ENCODE measurements at regions not wholly inside any gene's neighbourhood (a gene's known extent, or its start where the extent isn't known, plus 50 kb on each side); places are given as distances from the start of the nearest gene placed in this dataset.
A peak's percentile ranks its signal among the peaks of the same experiment; 100 is the strongest.

GRCh38 chr2:19548116-19548515, 189.7 kb upstream of the OSR1 start:
- no peak for DNase-seq (ENCODE audit: low spot score)

DNA sequence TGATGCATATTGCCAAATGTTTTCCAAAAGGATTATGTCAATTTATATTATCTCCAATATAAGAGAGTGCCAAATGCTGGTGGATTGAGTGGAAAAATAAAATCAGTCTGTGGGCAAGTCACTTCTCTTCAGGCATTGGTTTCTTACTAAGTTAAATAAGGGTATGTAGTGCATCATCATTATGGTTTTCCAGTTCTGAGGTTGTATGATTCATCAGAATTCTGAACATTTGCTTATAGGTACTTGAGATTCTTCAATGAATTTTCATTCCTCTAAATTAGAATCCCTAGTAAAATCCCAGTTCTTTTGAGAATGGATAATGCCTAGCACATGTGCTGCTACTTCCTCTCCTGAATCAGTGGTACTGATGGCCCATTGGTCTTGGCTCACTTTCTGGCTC, 188.9 kb upstream of the OSR1 start:
- no peak for DNase-seq (ENCODE audit: low spot score)

DNA sequence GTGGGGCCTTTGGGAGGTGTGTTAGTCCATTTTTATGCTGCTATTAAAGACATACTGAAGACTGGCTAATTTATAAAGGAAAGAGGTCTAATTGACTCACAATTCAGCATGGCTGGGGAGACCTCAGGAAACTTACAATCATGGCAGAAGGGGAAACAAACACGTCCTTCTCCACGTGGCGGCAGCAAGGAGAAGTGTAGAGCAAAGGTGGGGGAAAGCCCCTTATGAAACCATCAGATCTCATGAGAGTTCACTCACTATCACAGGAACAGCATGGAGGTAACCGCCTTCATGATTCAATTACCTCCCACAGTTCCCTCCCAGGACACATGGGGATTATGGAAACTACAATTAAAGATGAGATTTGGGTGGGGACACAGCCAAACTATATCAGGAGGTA, 187.1 kb upstream of the OSR1 start:
- DNase-seq (ENCODE audit: low spot score): no peak

- no peak for DNase-seq (ENCODE audit: low spot score)
Observed at GRCh38 chr2:19543663-19544383, 185.4 kb upstream of the OSR1 start.

- DNase-seq (ENCODE audit: low spot score): no peak
Observed at GRCh38 chr2:19542796-19543662, 184.6 kb upstream of the OSR1 start.

- no peak for DNase-seq (ENCODE audit: low spot score)
Observed at GRCh38 chr2:19541884-19542283, 183.5 kb upstream of the OSR1 start.

- DNase-seq (ENCODE audit: low spot score): peak; percentile 89
Observed at GRCh38 chr2:19540739-19541525, 182.5 kb upstream of the OSR1 start.

- DNase-seq (ENCODE audit: low spot score): peak; percentile 99
Observed at GRCh38 chr2:19538411-19538963, 180.1 kb upstream of the OSR1 start.

DNA sequence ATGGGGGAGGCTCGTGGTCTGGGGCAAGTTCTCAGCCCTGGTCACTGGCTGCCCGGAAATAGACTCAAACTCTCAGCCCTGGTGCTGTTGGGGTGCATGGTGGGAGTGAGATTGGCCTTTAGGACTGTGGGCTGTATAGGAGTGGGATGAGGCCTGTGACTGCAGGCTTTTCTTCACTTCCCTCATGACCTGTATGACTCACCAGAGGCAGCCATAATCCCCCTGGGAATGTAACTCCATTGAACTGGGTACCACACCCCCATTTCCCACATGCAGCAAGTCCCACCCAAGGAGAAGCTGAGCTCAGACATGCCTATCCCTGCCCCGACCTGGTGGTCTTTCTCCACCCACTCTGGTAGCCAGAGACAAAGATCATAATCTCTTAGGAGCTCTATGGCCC, 177.7 kb upstream of the OSR1 start:
- peak; percentile 69 for DNase-seq (ENCODE audit: low spot score)

GRCh38 chr2:19532547-19533196, 174.2 kb upstream of the OSR1 start:
- DNase-seq (ENCODE audit: low spot score): no peak

DNA sequence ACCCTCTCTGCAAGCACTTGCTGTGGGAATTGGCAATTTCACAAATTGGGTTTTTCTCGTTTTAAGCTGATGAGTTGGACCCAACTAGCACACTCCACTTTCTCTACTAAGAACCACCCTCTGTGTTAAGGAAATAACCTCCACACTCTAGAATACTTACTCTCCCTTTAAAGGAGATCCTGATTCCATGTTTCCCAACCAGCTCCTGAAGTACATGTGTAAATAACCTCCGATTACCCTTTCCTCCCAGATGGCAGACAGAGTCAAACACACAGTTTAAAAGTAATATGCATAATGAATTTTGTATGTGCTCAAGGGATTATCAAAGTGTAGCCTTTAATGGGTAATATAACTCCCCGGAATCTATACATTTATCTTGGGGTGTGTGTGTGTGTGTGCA, 171.3 kb upstream of the OSR1 start:
- no peak for DNase-seq (ENCODE audit: low spot score)

- DNase-seq (ENCODE audit: low spot score): no peak
Observed at GRCh38 chr2:19527771-19528170, 169.3 kb upstream of the OSR1 start.

- no peak for DNase-seq (ENCODE audit: low spot score)
Observed at GRCh38 chr2:19525313-19525712, 166.9 kb upstream of the OSR1 start.

DNA sequence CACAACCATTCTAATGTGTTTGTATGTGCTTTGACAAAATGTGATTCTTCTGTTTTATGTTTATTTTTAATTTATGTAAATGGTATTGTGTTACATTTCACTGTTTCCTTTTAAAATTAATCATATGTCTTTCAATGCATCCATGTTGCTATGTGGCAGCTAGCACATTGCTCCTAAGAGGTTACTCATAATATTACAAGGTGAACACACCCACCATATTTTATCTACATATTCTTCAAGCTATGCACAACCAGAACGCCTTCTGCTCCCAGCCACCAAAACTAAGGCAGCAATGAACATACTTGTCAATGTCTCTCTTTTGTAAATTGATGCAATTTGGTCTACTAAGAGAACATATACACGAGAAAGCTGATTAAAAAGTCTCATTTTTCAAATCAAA, 160.6 kb upstream of the OSR1 start:
- no peak for DNase-seq (ENCODE audit: low spot score)

DNA sequence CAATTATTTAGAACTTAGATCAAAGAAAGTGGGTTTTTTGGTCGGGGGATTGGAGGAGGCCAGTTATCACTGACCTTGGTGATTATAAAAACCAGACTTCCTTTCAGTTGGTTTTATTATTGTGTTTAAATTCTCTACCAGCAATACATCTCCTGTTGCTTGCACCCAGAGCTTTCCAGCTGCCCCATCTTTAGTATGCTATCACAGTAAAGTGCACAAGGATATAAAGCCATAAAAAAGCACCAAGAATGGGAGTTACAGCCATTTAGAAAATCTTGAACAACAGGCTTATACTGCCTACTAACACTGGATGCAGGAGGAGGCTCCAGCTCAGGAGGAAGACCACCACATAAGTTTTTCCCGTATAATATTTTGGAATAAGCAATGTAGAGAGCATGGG, 148.7 kb upstream of the OSR1 start:
- DNase-seq (ENCODE audit: low spot score): no peak

- DNase-seq (ENCODE audit: low spot score): no peak
Observed at GRCh38 chr2:19505199-19506136, 147.0 kb upstream of the OSR1 start.

DNA sequence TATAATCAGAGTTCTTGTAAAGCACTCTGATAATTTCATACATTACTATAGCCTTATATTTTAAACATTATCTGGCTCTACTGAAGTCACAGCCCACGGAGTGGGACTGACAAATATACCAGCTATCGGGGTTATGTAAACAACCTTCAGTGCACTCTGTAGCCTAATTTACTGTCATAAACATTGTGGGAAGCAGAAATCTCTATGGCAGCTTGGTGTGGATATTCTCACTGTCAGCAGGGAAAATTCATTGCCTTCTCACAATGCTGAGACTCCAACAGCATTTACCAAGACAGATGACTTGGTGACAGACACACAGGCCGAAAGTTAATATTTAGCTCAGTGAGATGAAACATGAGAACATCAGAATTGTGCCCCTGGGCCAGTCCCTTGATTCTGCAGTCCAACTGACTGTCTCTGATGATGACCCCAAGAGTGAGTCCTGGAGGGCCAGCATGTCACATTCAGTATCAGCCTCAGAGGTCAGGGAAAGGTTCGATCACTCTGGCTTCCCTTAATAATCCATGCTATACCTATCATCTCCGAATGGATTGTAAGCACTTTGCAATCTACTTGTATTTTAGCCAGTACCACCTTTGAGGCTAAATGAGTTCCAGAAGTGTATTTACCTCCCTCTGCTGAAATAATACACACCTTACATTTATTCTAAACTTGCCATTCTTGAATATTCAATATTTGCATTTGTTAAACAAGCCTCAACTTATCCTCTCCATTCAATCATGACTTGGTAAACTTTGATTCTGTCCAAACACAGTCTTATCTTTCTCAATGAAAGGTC, 146.2 kb upstream of the OSR1 start:
- no peak for DNase-seq (ENCODE audit: low spot score)

DNA sequence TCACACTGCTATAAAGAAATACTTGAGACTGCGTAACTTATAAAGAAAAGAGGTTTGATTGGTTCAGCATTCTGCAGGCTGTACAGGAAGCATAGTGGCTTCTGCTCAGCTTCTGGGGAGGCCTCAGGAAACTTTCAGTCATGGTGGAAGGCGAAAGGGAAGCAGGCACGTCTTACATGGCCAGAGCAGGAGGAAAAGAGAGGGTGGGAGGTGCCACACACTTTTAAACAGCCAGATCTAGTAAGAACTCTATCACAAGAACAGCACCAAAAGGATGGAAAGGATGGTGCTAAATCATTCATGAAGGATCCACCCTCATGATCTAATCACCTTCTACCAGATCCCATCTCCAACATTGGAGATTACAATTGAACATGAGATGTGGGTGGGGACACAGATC, 145.5 kb upstream of the OSR1 start:
- DNase-seq (ENCODE audit: low spot score): no peak

DNA sequence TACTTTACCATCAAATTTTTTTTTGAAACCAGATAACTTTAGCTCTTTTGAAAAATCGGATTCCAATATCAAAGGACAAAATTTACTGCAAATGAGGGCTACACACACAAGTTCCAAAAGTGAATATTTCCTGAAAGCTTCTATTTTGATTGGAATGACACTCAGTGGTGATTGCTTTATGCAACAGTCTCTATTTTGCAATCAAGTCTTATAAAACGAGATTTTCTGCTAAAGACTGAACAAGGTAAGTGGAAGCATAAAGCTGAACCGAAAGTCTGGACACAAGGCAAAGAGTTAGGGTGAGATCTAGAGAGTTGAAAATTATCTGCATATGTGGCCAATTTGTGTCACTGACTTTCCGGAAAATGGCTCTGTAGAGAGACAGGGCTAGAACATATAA, 145.0 kb upstream of the OSR1 start:
- no peak for DNase-seq (ENCODE audit: low spot score)

DNA sequence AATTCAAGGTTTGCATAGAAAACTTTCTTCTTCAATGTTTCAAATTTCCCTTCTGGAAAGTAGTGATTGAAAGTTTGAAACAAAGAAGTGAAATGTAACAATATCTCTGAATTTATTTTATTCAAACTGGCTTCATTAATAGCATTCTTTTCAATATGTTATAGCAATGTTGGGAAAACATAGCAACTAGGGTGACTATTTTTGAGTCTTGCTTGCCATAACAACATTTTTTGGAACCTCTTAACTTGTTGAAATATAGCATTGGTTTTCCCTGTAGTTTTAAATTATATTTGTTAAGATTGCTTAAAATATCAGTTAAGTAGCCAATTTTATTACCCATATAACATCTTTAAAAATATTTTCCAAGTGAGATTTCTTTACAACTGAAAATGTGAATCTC, 141.7 kb upstream of the OSR1 start:
- no peak for DNase-seq (ENCODE audit: low spot score)
